CD4-positive, alpha-beta T cell (primary cell): ENCODE measurements at regions not wholly inside any gene's neighbourhood (a gene's known extent, or its start where the extent isn't known, plus 50 kb on each side); places are given as distances from the start of the nearest gene placed in this dataset.

Experiments used
- ATAC-seq: fragments of 200-7000 bp; cut with Tn5 transposase; one replicate; pipeline ENCODE4 v1.10.0; 2022; ENCODE audit warnings: mild to moderate bottlenecking; ENCODE audit not compliant: poor library complexity
- CTCF ChIA-PET: fragments of 350-600 bp; sonication (Branson Sonifier 250); formaldehyde crosslinking; loops from one replicate; lab custom pipeline; 2021; ENCODE audit warnings: antibody characterized with exemption, inconsistent platforms; lab: Charles Lee
- POLR2A ChIA-PET: fragments of 350-600 bp; sonication (Branson Sonifier 250); formaldehyde crosslinking; loops from one replicate; lab custom pipeline; 2021; ENCODE audit warnings: antibody characterized with exemption, inconsistent platforms; lab: Charles Lee
- DNase-seq, 14 experiments: peaks; one replicate each; pipeline ENCODE4 v3.0.0-alpha.2; 2013 to 2020; ENCODE audit warnings: mixed read lengths in 2 of 14
- H3K27ac ChIP-seq, 2 donors: one replicate each; pipeline versions ENCODE4 v1.5.1 to v1.7.0; 2013; ENCODE audit warnings: low read length in 2 of 2, low read depth in 1 of 2, mild to moderate bottlenecking in 1 of 2
- H3K27me3 ChIP-seq, 2 experiments: 1 replicate in 1 of 2; 2 replicates in 1 of 2; pipeline versions ENCODE4 v1.6.1 to v1.7.0; 2013; ENCODE audit warnings: low read length in 2 of 2, control low read depth in 1 of 2, mild to moderate bottlenecking in 1 of 2, moderate library complexity in 1 of 2; ENCODE audit not compliant: insufficient read depth in 2 of 2, control insufficient read depth in 1 of 2
- H3K36me3 ChIP-seq: one replicate; pipeline ENCODE4 v1.6.1; 2013; ENCODE audit warnings: low read length, control low read depth; ENCODE audit not compliant: insufficient read depth
- H3K4me1 ChIP-seq: one replicate; pipeline ENCODE4 v1.6.1; 2013; ENCODE audit warnings: low read length, control low read depth; ENCODE audit not compliant: insufficient read depth
- H3K4me3 ChIP-seq: one replicate; pipeline ENCODE4 v1.5.1; 2013; ENCODE audit warnings: mild to moderate bottlenecking, low read length, moderate library complexity
- H3K9me3 ChIP-seq, 2 experiments: 1 replicate in 1 of 2; 2 replicates in 1 of 2; pipeline versions ENCODE4 v1.6.1 to v1.7.0; 2013; ENCODE audit warnings: low read length in 2 of 2, mild to moderate bottlenecking in 2 of 2, control low read depth in 1 of 2, moderate library complexity in 1 of 2; ENCODE audit not compliant: control insufficient read depth in 1 of 2, insufficient read depth in 1 of 2
- H3K27ac Mint-ChIP-seq: one replicate; pipeline ENCODE4 v1.8.0; 2020; ENCODE audit warnings: mixed read lengths
- H3K27me3 Mint-ChIP-seq: one replicate; pipeline ENCODE4 v1.8.0; 2021; ENCODE audit warnings: mixed read lengths
- H3K36me3 Mint-ChIP-seq: one replicate; pipeline ENCODE4 v1.8.0; 2021; ENCODE audit warnings: low read depth, mixed read lengths
- H3K4me1 Mint-ChIP-seq: one replicate; pipeline ENCODE4 v1.8.0; 2021; ENCODE audit warnings: low read depth, mixed read lengths
- H3K4me3 Mint-ChIP-seq: one replicate; pipeline ENCODE4 v1.8.0; 2020; ENCODE audit warnings: mild to moderate bottlenecking, mixed read lengths
- H3K9me3 Mint-ChIP-seq: one replicate; pipeline ENCODE4 v1.8.0; 2020; ENCODE audit warnings: mixed read lengths
- intact Hi-C, 2 experiments: fragments of 100-400 bp; cut with DNase I in 1 of 2; cut with micrococcal nuclease in 1 of 2; formaldehyde crosslinking; loops; one replicate each; pipeline versions ENCODE4 v1.15.1 to v1.9.0; 2023 to 2025; cut with DNase I, micrococcal nuclease
- TF ChIP-seq, protein P1 (sequence below): fragments of 200-600 bp; IDR thresholded peaks from one replicate; pipeline ENCODE4 v1.8.0; 2022; ENCODE audit warnings: antibody characterized with exemption, mild to moderate bottlenecking

DNA sequence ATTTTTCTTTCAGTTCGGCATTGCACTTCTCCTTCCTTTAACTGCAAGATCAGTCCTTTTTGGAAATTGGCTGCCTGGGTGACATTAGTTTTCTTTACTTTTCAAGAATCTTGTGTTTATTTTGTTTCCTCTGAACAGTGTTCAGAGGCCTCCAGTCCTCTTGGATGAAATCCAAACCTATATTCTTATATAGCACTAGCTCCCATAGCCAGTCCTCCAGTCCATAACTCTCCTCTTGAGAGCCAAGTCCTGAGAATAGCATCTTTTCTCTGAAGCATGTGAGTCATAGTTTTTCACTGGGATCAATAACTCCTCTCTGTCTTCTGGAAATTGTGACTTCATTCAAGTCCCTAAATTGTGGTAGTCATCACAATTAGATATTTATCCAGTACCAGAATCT lies 357.5 kb downstream of the RAPGEF2 start:
- Histone ChIP-seq H3K4me1 (no peaks in the 10 kb centered on the region), H3K27ac (no peak overlapping the region), H3K4me3 (no peak overlapping the region), H3K36me3 (no peaks in the 10 kb centered on the region), H3K27me3 (no peaks in the 10 kb centered on the region), H3K9me3 (peaks cover 5 to 12% of the 10 kb centered on the region in 2 experiments)
- ChIA-PET CTCF (no interaction called here), POLR2A (no interaction called here)
- Mint-ChIP-seq H3K4me1 (no peaks in the 10 kb centered on the region), H3K9me3 (peaks cover 11% of the 10 kb centered on the region), H3K4me3 (no peak overlapping the region), H3K27ac (no peak overlapping the region), H3K27me3 (no peaks in the 10 kb centered on the region), H3K36me3 (no peaks in the 10 kb centered on the region)
- DNase-seq (no peak), ATAC-seq (no peak)
- intact Hi-C loops = no loop called here
- TF ChIP-seq, protein P1, sequence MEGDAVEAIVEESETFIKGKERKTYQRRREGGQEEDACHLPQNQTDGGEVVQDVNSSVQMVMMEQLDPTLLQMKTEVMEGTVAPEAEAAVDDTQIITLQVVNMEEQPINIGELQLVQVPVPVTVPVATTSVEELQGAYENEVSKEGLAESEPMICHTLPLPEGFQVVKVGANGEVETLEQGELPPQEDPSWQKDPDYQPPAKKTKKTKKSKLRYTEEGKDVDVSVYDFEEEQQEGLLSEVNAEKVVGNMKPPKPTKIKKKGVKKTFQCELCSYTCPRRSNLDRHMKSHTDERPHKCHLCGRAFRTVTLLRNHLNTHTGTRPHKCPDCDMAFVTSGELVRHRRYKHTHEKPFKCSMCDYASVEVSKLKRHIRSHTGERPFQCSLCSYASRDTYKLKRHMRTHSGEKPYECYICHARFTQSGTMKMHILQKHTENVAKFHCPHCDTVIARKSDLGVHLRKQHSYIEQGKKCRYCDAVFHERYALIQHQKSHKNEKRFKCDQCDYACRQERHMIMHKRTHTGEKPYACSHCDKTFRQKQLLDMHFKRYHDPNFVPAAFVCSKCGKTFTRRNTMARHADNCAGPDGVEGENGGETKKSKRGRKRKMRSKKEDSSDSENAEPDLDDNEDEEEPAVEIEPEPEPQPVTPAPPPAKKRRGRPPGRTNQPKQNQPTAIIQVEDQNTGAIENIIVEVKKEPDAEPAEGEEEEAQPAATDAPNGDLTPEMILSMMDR = no peak

DNA sequence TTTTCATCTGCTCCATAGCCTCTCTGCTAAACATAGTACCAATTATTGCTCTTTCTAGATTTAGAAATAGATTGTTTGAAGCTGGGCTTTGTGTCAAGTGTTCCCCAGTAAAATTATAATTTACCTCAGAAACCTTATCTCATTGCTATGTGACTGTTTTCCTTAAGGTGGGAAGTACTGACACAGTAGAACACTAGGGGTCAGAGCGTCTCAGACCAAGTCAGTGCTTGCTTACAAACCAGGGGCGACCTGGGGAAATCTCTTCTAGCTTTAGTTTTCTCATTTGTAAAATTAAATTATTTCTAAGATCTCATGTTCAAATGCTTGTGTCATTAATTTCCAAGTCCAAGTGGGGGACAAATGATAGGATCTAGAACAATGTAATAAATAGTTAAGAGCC lies 360.4 kb downstream of the RAPGEF2 start:
- H3K4me3 ChIP-seq = no peak overlapping the region
- H3K27ac ChIP-seq = no peak overlapping the region
- TF ChIP-seq, protein P1 = no peak
- Mint-ChIP-seq H3K36me3 (no peaks in the 10 kb centered on the region), H3K27ac (no peak overlapping the region), H3K27me3 (peaks cover 8% of the 10 kb centered on the region), H3K9me3 (peaks cover 11% of the 10 kb centered on the region), H3K4me1 (no peaks in the 10 kb centered on the region), H3K4me3 (no peak overlapping the region)
- ATAC-seq = no peak
- ChIA-PET POLR2A (no interaction called here), CTCF (no interaction called here)
- no peak for DNase-seq
- H3K4me1 ChIP-seq = no peaks in the 10 kb centered on the region
- intact Hi-C loops = no loop called here
- H3K27me3 ChIP-seq = no peaks in the 10 kb centered on the region
- no peaks in the 10 kb centered on the region for H3K36me3 ChIP-seq
- peaks cover 5 to 13% of the 10 kb centered on the region in 2 experiments for H3K9me3 ChIP-seq

DNA sequence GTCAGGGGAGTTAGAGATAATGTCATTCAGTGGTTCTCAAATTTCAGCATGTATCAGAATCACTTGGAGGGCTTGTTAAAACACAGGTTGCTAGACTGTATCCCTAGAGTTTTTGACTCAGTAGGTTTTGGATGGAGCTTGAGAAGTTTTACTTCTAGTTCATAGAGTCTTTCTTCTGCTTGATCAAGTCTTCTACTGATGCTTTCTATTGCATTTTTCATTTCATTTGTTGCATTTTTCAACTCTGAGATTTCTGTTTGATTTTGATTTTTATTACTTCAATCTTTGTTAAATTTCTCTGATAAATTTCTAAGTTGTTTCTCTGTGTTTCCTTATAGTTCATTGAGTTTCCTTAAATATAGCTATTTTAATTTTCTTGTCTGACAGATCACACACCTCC lies 361.4 kb downstream of the RAPGEF2 start:
- TF ChIP-seq, protein P1 = no peak
- H3K36me3 ChIP-seq = no peaks in the 10 kb centered on the region
- no peak overlapping the region for H3K4me3 Mint-ChIP-seq
- CTCF ChIA-PET = no interaction called here
- intact Hi-C loops = no loop called here
- peaks cover 8% of the 10 kb centered on the region for H3K27me3 Mint-ChIP-seq
- no peaks in the 10 kb centered on the region for H3K36me3 Mint-ChIP-seq
- H3K9me3 ChIP-seq = peaks cover 5 to 13% of the 10 kb centered on the region in 2 experiments
- no peaks in the 10 kb centered on the region for H3K4me1 ChIP-seq
- DNase-seq (no peak), ATAC-seq (no peak)
- H3K9me3 Mint-ChIP-seq = peaks cover 11% of the 10 kb centered on the region
- POLR2A ChIA-PET = no interaction called here
- no peaks in the 10 kb centered on the region for H3K27me3 ChIP-seq
- H3K4me3 ChIP-seq = no peak overlapping the region
- no peaks in the 10 kb centered on the region for H3K4me1 Mint-ChIP-seq
- no peak overlapping the region for H3K27ac ChIP-seq
- H3K27ac Mint-ChIP-seq = no peak overlapping the region
